NCI-H2081 treated with DMSO at 0.1 percent for 48 hours (cell line): ENCODE measurements at regions not wholly inside any gene's neighbourhood (a gene's known extent, or its start where the extent isn't known, plus 50 kb on each side); places are given as distances from the start of the nearest gene placed in this dataset.
A peak's percentile ranks its signal among the peaks of the same experiment; 100 is the strongest.
"Not testable (repeated sequence)": the region's sequence is repeated elsewhere in the genome, so short reads cannot be mapped to it uniquely, and the experiment has no call there.

Source experiments
- DNase-seq: peaks from one replicate; lab custom pipeline; 2025; lab: John Stamatoyannopoulos, UW

GRCh38 chr5:163789870-163790269, 284.5 kb downstream of the MAT2B start:
- DNase-seq, result no peak

- no peak for DNase-seq
Observed at GRCh38 chr5:163790497-163790896, 285.1 kb downstream of the MAT2B start.

DNA sequence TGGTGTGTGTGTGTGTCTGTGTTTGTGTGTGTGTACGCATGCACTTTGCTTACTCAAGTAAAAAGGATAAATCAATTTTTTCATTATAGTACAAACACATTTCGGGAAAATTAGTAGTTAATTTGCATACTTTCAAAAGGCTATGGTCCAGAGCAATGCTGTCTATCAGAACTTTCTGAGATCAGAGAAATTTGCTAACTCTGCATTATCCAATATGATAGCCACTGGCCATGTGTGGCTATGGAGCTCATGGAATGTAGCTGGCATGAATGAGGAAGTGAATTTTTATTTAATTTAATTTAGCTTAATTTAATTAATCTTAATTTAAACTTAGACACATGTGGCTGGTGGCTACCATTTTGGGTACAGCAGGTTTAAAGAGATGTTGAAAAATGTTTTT, 289.6 kb downstream of the MAT2B start:
- no peak for DNase-seq

DNA sequence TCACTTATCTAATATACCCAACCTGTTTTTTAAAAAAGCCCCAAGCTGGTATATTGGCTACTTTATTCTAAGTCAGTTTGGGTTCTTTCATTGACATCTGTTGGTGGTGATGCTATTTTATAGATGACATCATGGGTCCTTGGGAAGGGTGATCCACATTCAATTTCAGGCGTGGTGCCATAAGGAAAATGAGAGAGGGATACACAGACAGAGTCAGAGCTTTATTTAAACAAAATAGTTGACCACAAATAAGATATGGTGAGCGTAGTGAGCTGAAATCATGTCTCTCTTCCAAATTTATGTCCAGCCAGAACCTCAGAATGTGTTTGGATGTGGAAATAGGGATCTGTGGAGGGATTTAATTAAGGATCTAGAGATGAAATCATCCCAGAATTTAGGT, 302.4 kb downstream of the MAT2B start:
- no peak for DNase-seq

DNA sequence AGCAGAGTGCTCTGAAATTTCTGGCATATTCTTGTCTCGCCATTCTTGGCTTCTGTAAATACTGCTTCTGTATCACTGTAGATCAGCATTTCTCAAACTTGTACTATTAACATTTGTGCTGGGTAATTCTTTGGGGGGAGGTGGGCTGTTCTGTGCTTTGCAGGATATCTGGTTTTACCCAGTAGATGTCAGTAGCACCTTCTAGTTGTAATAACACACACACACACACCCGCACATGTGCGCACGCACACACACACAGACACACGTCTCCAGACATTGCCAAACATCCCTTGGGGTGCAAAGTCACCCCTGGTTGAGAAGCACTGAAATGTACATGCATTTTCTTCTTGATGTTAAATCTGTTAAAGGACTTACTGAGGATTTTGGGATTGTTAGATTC, 304.1 kb downstream of the MAT2B start:
- DNase-seq, result no peak

DNA sequence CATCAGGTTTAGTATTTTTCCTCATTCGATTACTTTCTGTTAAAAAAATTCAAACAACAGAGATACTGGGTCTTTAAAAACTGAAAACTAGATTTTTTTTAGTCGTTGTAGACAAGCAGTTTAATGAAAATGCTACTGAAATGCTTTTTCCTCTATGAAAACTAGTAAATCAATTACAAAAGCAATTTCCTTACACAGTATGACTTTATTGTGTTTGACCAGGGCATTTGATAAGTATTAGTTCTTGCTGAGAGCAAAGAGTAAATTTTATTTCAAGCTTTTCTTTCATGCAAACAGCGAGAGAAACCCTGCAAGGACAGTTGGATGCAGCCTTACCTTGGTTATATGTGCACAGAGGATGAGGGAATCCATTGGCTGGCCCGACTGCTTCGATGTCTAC, 308.5 kb downstream of the MAT2B start:
- no peak for DNase-seq

GRCh38 chr5:163815240-163815791, 309.9 kb downstream of the MAT2B start:
- no peak for DNase-seq

DNA sequence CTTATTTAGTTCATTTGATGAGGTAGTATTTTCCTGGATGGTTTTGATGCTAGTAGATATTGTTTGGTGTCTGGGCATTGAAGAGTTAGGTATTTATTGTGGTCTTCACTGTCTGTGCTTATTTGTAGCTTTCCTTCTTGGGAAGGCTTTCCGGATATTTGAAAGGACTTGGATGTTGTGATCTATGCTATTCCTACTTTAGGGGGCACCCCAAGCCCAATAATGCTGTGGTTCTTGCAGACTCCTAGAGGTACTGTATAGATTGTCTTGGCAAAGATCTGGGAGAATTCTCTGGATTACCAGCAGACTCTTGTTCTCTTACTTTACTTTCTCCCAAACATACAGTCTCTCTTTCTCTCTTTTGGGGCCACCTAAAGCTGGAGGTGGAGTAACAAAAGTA, 315.7 kb downstream of the MAT2B start:
- no peak for DNase-seq

- DNase-seq, result no peak
Observed at GRCh38 chr5:163822548-163822947, 317.1 kb downstream of the MAT2B start.

- no peak for DNase-seq
Observed at GRCh38 chr5:163825661-163826060, 320.2 kb downstream of the MAT2B start.

- no peak for DNase-seq
Observed at GRCh38 chr5:163826201-163826600, 320.8 kb downstream of the MAT2B start.

DNA sequence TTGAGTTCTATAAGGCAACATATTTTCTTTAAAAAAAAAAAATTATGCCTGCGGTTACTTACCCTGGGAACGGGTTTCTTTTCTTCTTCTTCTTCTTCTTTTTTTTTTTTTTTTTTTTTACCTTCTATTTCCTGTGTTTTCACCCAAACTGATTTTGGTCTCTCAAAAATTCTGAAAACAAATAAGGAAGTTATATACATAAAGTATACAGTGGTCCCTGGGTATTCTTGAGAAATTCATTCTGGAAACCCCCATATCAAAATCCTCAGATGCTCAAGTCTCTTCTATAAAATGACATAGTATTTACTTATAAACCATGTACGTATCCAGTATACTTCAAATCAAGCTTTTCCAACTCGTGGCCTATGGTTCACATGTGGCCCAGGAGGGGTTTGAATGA, 326.7 kb downstream of the MAT2B start:
- no peak for DNase-seq

DNA sequence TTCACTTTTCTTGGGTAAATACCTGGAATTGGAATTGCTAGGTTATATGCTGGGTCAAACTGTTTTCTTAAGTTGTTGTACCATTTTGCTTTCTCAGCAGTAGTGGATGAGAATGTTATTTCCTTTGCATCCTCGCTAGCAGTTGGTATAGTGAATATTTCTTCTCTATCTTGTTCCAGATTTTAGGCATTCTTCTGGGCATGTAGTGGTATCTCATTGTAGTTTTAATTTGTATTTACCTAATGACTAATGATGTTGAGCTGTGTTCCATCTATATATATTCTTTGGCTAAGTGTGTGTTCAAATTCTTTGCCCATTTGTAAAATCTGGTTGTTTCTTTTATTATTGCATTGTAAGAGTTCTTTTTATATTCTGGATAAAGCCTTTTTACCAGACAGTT, 333.3 kb downstream of the MAT2B start:
- no peak for DNase-seq

DNA sequence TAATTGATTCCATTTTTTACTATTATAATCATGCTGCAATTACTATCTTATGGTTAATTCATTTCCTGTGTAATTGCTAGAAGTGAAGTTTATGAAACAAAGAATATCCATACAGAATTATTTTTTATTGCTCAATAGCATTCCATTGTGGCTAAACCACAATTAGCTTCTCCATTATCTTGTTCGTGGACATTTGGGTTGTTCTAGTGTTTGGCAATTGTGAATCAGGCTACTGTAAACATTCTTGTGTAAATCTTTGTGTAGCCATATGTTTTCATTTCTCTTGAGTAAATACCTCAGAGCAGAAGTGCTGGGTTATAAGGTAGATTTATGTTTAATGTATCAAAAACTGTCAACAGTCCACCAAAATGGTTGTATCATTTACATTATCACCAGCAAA, 341.1 kb downstream of the MAT2B start:
- peak; percentile 14 for DNase-seq

DNA sequence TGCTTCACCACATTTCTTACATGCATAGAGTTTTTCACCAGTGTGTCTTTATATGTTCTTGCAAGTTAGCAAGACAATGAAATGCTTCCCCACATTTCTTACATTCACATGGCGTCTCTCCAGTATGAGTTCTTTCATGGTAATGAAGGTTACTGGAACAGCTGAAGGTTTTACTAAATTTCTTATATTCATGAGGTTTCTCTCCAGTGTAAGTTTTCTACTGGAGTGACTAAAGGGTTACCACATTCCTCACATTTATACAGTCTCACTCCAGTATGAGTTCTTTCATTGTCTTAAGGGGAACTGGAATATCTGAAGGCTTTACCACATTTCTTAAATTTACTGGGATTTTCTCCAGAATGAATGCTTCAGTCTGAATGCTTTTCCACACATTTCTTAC, 350.3 kb downstream of the MAT2B start:
- DNase-seq, result no peak

DNA sequence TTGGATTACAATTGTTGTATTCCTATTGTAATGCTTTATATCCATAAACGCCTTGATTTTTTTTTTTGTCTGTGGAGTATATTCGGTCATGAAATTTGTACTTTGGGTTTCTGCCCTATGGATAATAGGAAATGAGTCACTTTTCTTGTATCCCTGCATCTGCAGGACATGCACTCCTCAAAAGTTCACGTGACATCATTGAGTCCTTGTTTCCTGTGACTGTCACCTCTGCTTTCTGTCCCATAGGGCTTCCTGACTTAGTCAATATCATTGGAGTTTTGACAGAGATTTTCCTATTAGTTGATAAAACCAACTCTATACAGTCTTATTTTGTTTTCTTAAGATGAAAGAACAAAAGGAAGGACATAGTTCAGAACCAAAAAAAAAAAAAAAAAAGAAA, 356.3 kb downstream of the MAT2B start:
- no peak for DNase-seq

GRCh38 chr5:163867324-163867723, 361.9 kb downstream of the MAT2B start:
- no peak for DNase-seq

DNA sequence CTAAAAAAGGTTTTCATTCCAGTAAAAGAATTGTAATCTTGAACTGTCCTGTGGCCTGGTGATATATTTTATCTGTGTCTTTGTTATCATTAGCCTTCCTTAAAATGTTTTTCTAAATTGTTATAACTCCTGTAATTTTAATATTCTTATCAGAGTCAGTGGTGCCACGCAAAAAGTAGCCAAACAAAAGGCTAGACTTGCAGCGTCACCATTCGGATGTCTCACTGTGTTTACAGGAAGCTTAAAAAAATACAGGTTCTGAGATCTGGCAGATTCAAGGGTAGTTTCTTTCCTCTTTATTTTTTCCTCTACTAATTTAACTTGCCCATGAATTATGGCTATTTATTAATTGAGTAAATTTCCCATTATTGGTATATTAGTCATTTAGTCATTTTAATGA, 362.3 kb downstream of the MAT2B start:
- no peak for DNase-seq

DNA sequence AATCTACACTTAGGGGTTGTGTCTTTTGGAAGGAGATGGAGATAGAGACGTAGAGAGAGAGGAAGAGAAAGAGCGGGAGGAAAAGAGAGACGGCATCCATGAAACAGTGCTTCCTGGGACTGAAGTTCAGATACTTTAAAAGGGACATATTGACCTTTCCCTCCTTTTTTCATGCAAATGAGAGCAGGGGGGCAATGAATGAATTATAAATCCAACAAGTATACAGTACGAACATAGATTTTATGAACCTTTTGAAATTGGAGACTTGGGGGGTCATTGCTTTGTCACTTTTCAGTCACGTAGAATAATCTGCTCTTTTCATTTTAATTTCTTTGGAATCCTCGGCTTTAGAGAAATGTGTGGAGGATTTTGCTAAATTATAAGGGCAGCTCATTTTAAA, 364.2 kb downstream of the MAT2B start:
- no peak for DNase-seq

GRCh38 chr5:163870441-163870840, 365.0 kb downstream of the MAT2B start:
- no peak for DNase-seq

- DNase-seq, result no peak
Observed at GRCh38 chr5:163874431-163874830, 369.0 kb downstream of the MAT2B start.

DNA sequence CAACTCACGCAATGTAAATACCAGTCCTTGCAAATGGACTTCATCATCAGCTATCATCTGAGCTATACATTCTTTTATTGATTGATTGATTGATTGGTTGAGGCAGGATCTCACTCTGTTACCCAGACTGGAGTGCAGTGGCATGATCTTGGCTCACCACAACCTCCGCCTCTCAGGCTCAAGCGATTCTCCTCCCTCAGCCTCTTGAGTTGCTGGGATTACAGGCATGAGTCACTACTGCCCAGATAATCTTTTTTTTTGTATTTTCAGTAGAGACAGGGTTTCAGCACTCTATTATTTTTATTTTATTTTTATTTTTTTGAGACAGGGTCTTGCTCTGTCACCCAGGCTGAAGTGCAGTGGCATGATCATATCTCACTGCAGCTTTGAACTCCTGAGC, 369.5 kb downstream of the MAT2B start:
- not testable (repeated sequence) for DNase-seq

DNA sequence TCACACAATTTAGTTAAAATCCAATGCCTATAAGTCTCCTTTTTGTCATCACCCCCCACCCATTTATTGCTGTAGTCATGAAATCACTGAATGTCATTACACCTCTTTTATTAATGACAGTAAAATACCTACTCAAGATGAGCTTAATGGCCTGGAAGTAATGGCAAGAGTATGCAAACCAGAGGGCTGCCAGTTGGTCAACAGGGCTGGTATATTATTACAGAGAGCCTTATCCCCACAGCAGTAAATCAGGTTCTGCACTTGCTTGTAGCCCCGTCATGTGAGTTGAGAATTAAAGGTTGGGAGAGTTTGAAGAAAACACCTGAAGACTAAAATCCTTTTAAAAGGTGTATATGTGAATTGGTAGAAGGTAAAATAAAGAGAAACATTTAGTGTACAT, 372.4 kb downstream of the MAT2B start:
- DNase-seq, result no peak

GRCh38 chr5:163878490-163878889, 373.1 kb downstream of the MAT2B start:
- no peak for DNase-seq

DNA sequence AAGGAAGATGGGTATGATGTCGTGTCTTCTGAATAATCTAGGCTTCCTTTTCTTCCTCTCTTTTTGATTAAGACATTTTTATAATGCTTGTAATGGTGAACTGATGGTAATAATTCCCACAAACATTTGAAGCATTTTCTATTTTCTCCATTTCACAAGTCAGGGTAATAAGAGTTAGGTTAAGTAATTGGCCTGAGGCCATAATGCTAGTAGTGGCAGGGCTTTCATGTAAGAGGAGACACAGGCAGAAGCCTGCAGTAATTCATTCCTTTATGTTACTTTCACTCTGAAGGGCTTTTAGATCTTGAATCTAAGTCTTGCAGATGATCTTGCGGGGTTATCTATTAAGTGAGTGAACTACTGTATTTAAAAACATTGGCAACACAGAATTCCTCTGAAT, 374.9 kb downstream of the MAT2B start:
- DNase-seq, result no peak
